ENCODE measurements at regions not wholly inside any gene's neighbourhood (a gene's known extent, or its start where the extent isn't known, plus 50 kb on each side); places are given as distances from the start of the nearest gene placed in this dataset.
"Not testable (repeated sequence)": the region's sequence is repeated elsewhere in the genome, so short reads cannot be mapped to it uniquely, and the experiment has no call there.

GRCh38 chr16:29328528-29328927 is 78.0 kb downstream of the NPIPB11 start:
- not testable (repeated sequence) for DNase-seq

GRCh38 chr16:29327631-29328408 is 78.7 kb downstream of the NPIPB11 start:
- DNase-seq = not testable (repeated sequence)

GRCh38 chr16:29326164-29327125 is 80.1 kb downstream of the NPIPB11 start:
- DNase-seq = not testable (repeated sequence)

- DNase-seq = not testable (repeated sequence)
Observed at GRCh38 chr16:29323725-29324124, 82.8 kb downstream of the NPIPB11 start.

GRCh38 chr16:29321585-29321984 is 84.9 kb downstream of the NPIPB11 start:
- no peak for DNase-seq

GRCh38 chr16:29321000-29321393 is 85.5 kb downstream of the NPIPB11 start:
- DNase-seq = no peak

- DNase-seq = no peak
Observed at GRCh38 chr16:29320274-29320999, 86.1 kb downstream of the NPIPB11 start.

- no peak for DNase-seq
Observed at GRCh38 chr16:29319726-29320125, 86.8 kb downstream of the NPIPB11 start.

- not testable (repeated sequence) for DNase-seq
Observed at GRCh38 chr16:29318561-29318968, 87.9 kb downstream of the NPIPB11 start.

GRCh38 chr16:29318037-29318436 is 88.5 kb downstream of the NPIPB11 start:
- no peak for DNase-seq

- no peak for DNase-seq
Observed at GRCh38 chr16:29317269-29317668, 89.2 kb downstream of the NPIPB11 start.

GRCh38 chr16:29316761-29317183 is 89.7 kb downstream of the NPIPB11 start:
- no peak for DNase-seq

GRCh38 chr16:29315916-29316517 is 90.5 kb downstream of the NPIPB11 start:
- no peak for DNase-seq

GRCh38 chr16:29315046-29315445 is 91.5 kb downstream of the NPIPB11 start:
- no peak for DNase-seq

GRCh38 chr16:29314292-29314934 is 92.1 kb downstream of the NPIPB11 start:
- no peak for DNase-seq

GRCh38 chr16:29313559-29314048 is 92.9 kb downstream of the NPIPB11 start:
- DNase-seq = no peak

GRCh38 chr16:29312835-29313558 is 93.5 kb downstream of the NPIPB11 start:
- no peak for DNase-seq

GRCh38 chr16:29312345-29312675 is 94.2 kb downstream of the NPIPB11 start:
- not testable (repeated sequence) for DNase-seq

GRCh38 chr16:29311461-29312344 is 94.8 kb downstream of the NPIPB11 start:
- DNase-seq = no peak

- DNase-seq = no peak
Observed at GRCh38 chr16:29310852-29311314, 95.6 kb downstream of the NPIPB11 start.
